ENCODE measurements at regions not wholly inside any gene's neighbourhood (a gene's known extent, or its start where the extent isn't known, plus 50 kb on each side); places are given as distances from the start of the nearest gene placed in this dataset.

- no peaks in the 10 kb centered on the region for H3K27me3 ChIP-seq (ENCODE audit: insufficient read depth, poor library complexity, severe bottlenecking)
- no peak for DNase-seq (ENCODE audit: low read depth in 1 of 2, low spot score in 1 of 2)
- TF ChIP-seq POLR2AphosphoS5 (IDR thresholded peaks at IDR 0.05; ENCODE audit: low read depth) (no peak), REST (IDR thresholded peaks at IDR 0.05; ENCODE audit: insufficient replicate concordance, low read depth) (no peak), SPI1 (IDR thresholded peaks at IDR 0.05; ENCODE audit: borderline replicate concordance, low read depth) (no peak), CTCF (IDR thresholded peaks at IDR 0.05; ENCODE audit: insufficient read depth, low read length) (no peak), GABPA (IDR thresholded peaks at IDR 0.05; ENCODE audit: low read depth) (no peak)
- H3K27ac ChIP-seq (replicated peaks), result no peak overlapping the region
- no peak overlapping the region for H3K4me3 ChIP-seq (replicated peaks; ENCODE audit: insufficient read depth, low read length)
Observed at GRCh38 chr16:89027281-89027680, 50.3 kb upstream of the CBFA2T3 start.

GRCh38 chr16:89031715-89032659 is 55.0 kb upstream of the CBFA2T3 start:
- H3K27me3 ChIP-seq (ENCODE audit: insufficient read depth, poor library complexity, severe bottlenecking), result no peaks in the 10 kb centered on the region
- H3K4me3 ChIP-seq (replicated peaks; ENCODE audit: insufficient read depth, low read length), result no peak overlapping the region
- TF ChIP-seq POLR2AphosphoS5 (IDR thresholded peaks at IDR 0.05; ENCODE audit: low read depth) (peak; percentile 87), REST (IDR thresholded peaks at IDR 0.05; ENCODE audit: insufficient replicate concordance, low read depth) (peak; percentile 36), SPI1 (IDR thresholded peaks at IDR 0.05; ENCODE audit: borderline replicate concordance, low read depth) (peak; percentile 81), CTCF (IDR thresholded peaks at IDR 0.05; ENCODE audit: insufficient read depth, low read length) (no peak), GABPA (IDR thresholded peaks at IDR 0.05; ENCODE audit: low read depth) (no peak)
- DNase-seq (ENCODE audit: low read depth in 1 of 2, low spot score in 1 of 2), result peak; percentile 79 to 95
- H3K27ac ChIP-seq (replicated peaks), result peak overlapping the region; percentile 78

- H3K4me3 ChIP-seq (replicated peaks; ENCODE audit: insufficient read depth, low read length), result no peak overlapping the region
- peak overlapping the region; percentile 78; the same call in 1 of the 2 replicates for H3K27ac ChIP-seq (replicated peaks)
- no peaks in the 10 kb centered on the region for H3K27me3 ChIP-seq (ENCODE audit: insufficient read depth, poor library complexity, severe bottlenecking)
- no peak for TF ChIP-seq CTCF (IDR thresholded peaks at IDR 0.05; ENCODE audit: insufficient read depth, low read length)
- no peak for TF ChIP-seq POLR2AphosphoS5 (IDR thresholded peaks at IDR 0.05; ENCODE audit: low read depth)
- no peak for TF ChIP-seq REST (IDR thresholded peaks at IDR 0.05; ENCODE audit: insufficient replicate concordance, low read depth)
- TF ChIP-seq SPI1 (IDR thresholded peaks at IDR 0.05; ENCODE audit: borderline replicate concordance, low read depth), result no peak
- no peak for TF ChIP-seq GABPA (IDR thresholded peaks at IDR 0.05; ENCODE audit: low read depth)
- DNase-seq (ENCODE audit: low read depth in 1 of 2, low spot score in 1 of 2), result no peak
Observed at GRCh38 chr16:89033304-89033703, 56.3 kb upstream of the CBFA2T3 start.
